GM23338 (cell line): ENCODE measurements at regions not wholly inside any gene's neighbourhood (a gene's known extent, or its start where the extent isn't known, plus 50 kb on each side); places are given as distances from the start of the nearest gene placed in this dataset.

Source experiments
- CTCF ChIP-seq, 2 experiments: fragments of 200-600 bp in 1 of 2; sonication (generic) in 1 of 2; conservative IDR thresholded peaks; 2 replicates each; pipeline versions ENCODE4 v1.5.1 to v1.6.1; 2016 to 2017; ENCODE audit warnings: antibody characterized with exemption in 2 of 2, low read depth in 2 of 2, mild to moderate bottlenecking in 2 of 2, moderate library complexity in 1 of 2
- POLR2AphosphoS5 ChIP-seq: IDR thresholded peaks from 2 replicates; pipeline ENCODE4 v1.6.1; 2016; ENCODE audit warnings: antibody characterized with exemption, low read depth

GRCh38 chr10:100661520-100661919, 83.9 kb upstream of the PAX2 start:
- no peak for TF ChIP-seq CTCF (conservative IDR thresholded peaks at IDR 0.05; ENCODE audit: low read depth in 2 of 2)
- no peak for TF ChIP-seq POLR2AphosphoS5
